ENCODE measurements at regions not wholly inside any gene's neighbourhood (a gene's known extent, or its start where the extent isn't known, plus 50 kb on each side); places are given as distances from the start of the nearest gene placed in this dataset.

- Histone ChIP-seq H3K9me3 (replicated peaks in 1 of 3) (peaks cover 0 to 6% (median 0%) of the 10 kb centered on the region in 3 donors), H3K4me1 (replicated peaks in 1 of 2) (no peaks in the 10 kb centered on the region), H3K36me3 (replicated peaks in 1 of 2) (no peaks in the 10 kb centered on the region), H3K4me3 (no peak overlapping the region), H3K27me3 (no peaks in the 10 kb centered on the region), H3K27ac (no peak overlapping the region)
- DNase-seq = no peak
- intact Hi-C loops (cut with DNase I) = no loop called here
- 79 to 89% (median 84%) methylated on average over 1 of the region's 1 CpG for WGBS, 4 donors
- TF ChIP-seq POLR2A (IDR thresholded peaks at IDR 0.05) (no peak), CTCF (IDR thresholded peaks at IDR 0.05) (no peak)
Observed at GRCh38 chr9:108041551-108041950, 552.0 kb upstream of the KLF4 start.

- intact Hi-C loops (cut with DNase I) = no loop called here
- WGBS, 4 donors = 64 to 89% (median 83%) methylated on average over 1 of the region's 1 CpG
- peak in 1 of 7 donors; percentile 60 for DNase-seq
Observed at GRCh38 chr9:108040783-108041182, 551.2 kb upstream of the KLF4 start.

GRCh38 chr9:108039493-108039892 lies 549.9 kb upstream of the KLF4 start:
- 86 to 96% (median 94%) methylated on average over 1 of the region's 1 CpG for WGBS, 4 donors
- H3K27ac ChIP-seq = no peak overlapping the region
- intact Hi-C loops (cut with DNase I) = no loop called here
- no peaks in the 10 kb centered on the region for H3K36me3 ChIP-seq (replicated peaks in 1 of 2)
- H3K27me3 ChIP-seq = no peaks in the 10 kb centered on the region
- no peaks in the 10 kb centered on the region for H3K4me1 ChIP-seq (replicated peaks in 1 of 2)
- peaks cover 0 to 6% (median 0%) of the 10 kb centered on the region in 3 donors for H3K9me3 ChIP-seq (replicated peaks in 1 of 3)
- H3K4me3 ChIP-seq = no peak overlapping the region
- DNase-seq = no peak
- no peak for TF ChIP-seq CTCF (IDR thresholded peaks at IDR 0.05)
- TF ChIP-seq POLR2A (IDR thresholded peaks at IDR 0.05) = no peak

More at GRCh38 chr9:108040783-108041182, 551.2 kb upstream of the KLF4 start:
- Histone ChIP-seq H3K36me3 (replicated peaks in 1 of 2) (no peaks in the 10 kb centered on the region), H3K4me1 (replicated peaks in 1 of 2) (no peaks in the 10 kb centered on the region), H3K4me3 (no peak overlapping the region), H3K27ac (no peak overlapping the region), H3K9me3 (replicated peaks in 1 of 3) (peaks cover 0 to 6% (median 0%) of the 10 kb centered on the region in 3 donors), H3K27me3 (no peaks in the 10 kb centered on the region)
- TF ChIP-seq CTCF (IDR thresholded peaks at IDR 0.05) (no peak), POLR2A (IDR thresholded peaks at IDR 0.05) (no peak)

GRCh38 chr9:108039012-108039411 lies 549.4 kb upstream of the KLF4 start:
- no peak for TF ChIP-seq CTCF (IDR thresholded peaks at IDR 0.05)
- TF ChIP-seq POLR2A (IDR thresholded peaks at IDR 0.05) = no peak

More at GRCh38 chr9:108039012-108039411, 549.4 kb upstream of the KLF4 start:
- WGBS, 4 donors = 81 to 85% (median 83%) methylated on average over 1 of the region's 1 CpG
- intact Hi-C loops (cut with DNase I) = no loop called here
- H3K27me3 ChIP-seq = no peaks in the 10 kb centered on the region
- no peak overlapping the region for H3K4me3 ChIP-seq
- H3K27ac ChIP-seq = no peak overlapping the region
- H3K9me3 ChIP-seq (replicated peaks in 1 of 3) = peaks cover 0 to 5% (median 0%) of the 10 kb centered on the region in 3 donors
- DNase-seq = no peak
- H3K4me1 ChIP-seq (replicated peaks in 1 of 2) = no peaks in the 10 kb centered on the region
- H3K36me3 ChIP-seq (replicated peaks in 1 of 2) = no peaks in the 10 kb centered on the region

All from adrenal gland (tissue), 9 donors.